GM12874 (cell line): ENCODE measurements at regions not wholly inside any gene's neighbourhood (a gene's known extent, or its start where the extent isn't known, plus 50 kb on each side); places are given as distances from the start of the nearest gene placed in this dataset.

ENCODE experiments used
- CTCF ChIP-seq: IDR thresholded peaks from 2 replicates; pipeline ENCODE4 v1.5.1; 2011; ENCODE audit warnings: low read depth, mild to moderate bottlenecking, control low read depth, low read length, moderate library complexity; ENCODE audit not compliant: insufficient read depth

- peak; percentile 42; the same call in 1 of the 2 replicates for TF ChIP-seq CTCF
These were observed 249.4 kb upstream of the NOTCH2NLA start for GRCh38 chr1:146478125-146478720.

- peak; percentile 24; the same call in 1 of the 2 replicates for TF ChIP-seq CTCF
These were observed 172.5 kb upstream of the NOTCH2NLA start for GRCh38 chr1:146401281-146401825.
